ENCODE measurements at regions not wholly inside any gene's neighbourhood (a gene's known extent, or its start where the extent isn't known, plus 50 kb on each side); places are given as distances from the start of the nearest gene placed in this dataset.
"Not testable (repeated sequence)": the region's sequence is repeated elsewhere in the genome, so short reads cannot be mapped to it uniquely, and the experiment has no call there.

DNA sequence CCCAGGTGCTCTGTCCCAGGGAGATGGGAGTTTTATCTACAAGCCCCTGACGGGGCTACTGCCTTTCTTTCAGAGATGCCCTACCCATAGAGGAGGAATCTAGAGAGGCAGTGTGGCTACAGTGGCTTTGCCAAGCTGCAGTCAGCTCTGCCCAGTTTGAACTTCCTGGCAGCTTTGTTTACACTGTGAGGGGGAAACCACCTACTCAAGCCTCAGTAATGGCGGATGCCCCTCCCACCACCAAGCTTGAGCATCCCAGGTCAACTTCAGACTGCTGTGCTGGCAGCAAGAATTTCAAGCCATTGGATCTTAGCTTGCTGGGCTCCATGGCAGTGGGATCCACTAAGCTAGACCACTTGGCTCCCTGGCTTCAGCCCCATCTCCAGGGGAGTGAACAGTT, 53.1 kb upstream of the TMEM252 start:
- not testable (repeated sequence) for H3K27ac ChIP-seq; H3K9me2 ChIP-seq (ENCODE audit: insufficient read depth); H3K9me3 ChIP-seq (ENCODE audit: low read depth); H3K4me3 ChIP-seq; H3K9ac ChIP-seq; DNase-seq; H3K4me1 ChIP-seq (ENCODE audit: insufficient read depth); H3K79me2 ChIP-seq (ENCODE audit: insufficient read depth); H4K20me1 ChIP-seq (ENCODE audit: insufficient read depth); H3K27me3 ChIP-seq (replicated peaks; ENCODE audit: insufficient read depth); H3K36me3 ChIP-seq (ENCODE audit: low read depth); H2AFZ ChIP-seq; H3F3A ChIP-seq (ENCODE audit: insufficient read depth); H3K4me2 ChIP-seq (ENCODE audit: unreplicated experiment)
- in situ Hi-C loops (cut with MboI), result loop anchor here (10.0 kb wide), 1 partner anchor 401 kb away; no protein-coding TSS in a partner anchor
- 28 to 32% methylated on average over 2 of the region's 2 CpGs for WGBS, 2 experiments (ENCODE audit: low coverage in 1 of 2, low lambda C conversion rate in 2 of 2, missing lambda C conversion rate in 2 of 2)

DNA sequence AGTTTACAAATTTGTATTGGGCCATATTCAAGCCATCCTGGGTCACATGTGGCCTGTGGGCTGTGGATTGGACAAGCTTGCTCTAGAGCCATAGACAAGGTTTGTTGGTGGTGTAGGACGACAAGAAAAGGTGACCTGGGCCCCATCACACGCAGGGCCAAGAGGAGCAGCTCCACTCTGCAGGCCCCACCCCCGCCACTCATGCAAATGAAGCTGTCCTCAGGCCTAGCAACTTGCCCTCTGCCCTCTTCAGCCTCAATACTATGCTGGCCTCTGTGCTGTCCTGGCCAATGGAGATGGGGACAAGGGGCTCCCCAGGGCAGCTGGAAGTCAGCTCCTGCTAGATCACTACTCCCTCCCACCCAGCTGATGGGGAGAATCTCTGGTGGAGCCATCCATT, 55.2 kb upstream of the TMEM252 start:
- H4K20me1 ChIP-seq (ENCODE audit: insufficient read depth), result no peaks in the 10 kb centered on the region
- no peaks in the 10 kb centered on the region for H3F3A ChIP-seq (ENCODE audit: insufficient read depth)
- no peak for DNase-seq
- no peak overlapping the region for H3K4me2 ChIP-seq (ENCODE audit: unreplicated experiment)
- in situ Hi-C loops (cut with MboI), result loop anchor here (10.0 kb wide), 1 partner anchor 399 kb away; no protein-coding TSS in a partner anchor
- H3K27ac ChIP-seq, result no peak overlapping the region
- H3K79me2 ChIP-seq (ENCODE audit: insufficient read depth), result no peaks in the 10 kb centered on the region
- no peaks in the 10 kb centered on the region for H3K9me2 ChIP-seq (ENCODE audit: insufficient read depth)
- H3K9me3 ChIP-seq (ENCODE audit: low read depth), result no peaks in the 10 kb centered on the region
- no peaks in the 10 kb centered on the region for H3K36me3 ChIP-seq (ENCODE audit: low read depth)
- H2AFZ ChIP-seq, result no peak overlapping the region
- H3K4me1 ChIP-seq (ENCODE audit: insufficient read depth), result no peaks in the 10 kb centered on the region
- no peaks in the 10 kb centered on the region for H3K27me3 ChIP-seq (replicated peaks; ENCODE audit: insufficient read depth)
- H3K9ac ChIP-seq, result no peak overlapping the region
- TF ChIP-seq EZH2phosphoT487 (IDR thresholded peaks at IDR 0.05; ENCODE audit: insufficient read depth, low read depth) (no peak), EZH2 (IDR thresholded peaks at IDR 0.05; ENCODE audit: insufficient read depth, poor library complexity, severe bottlenecking) (no peak)
- WGBS, 2 experiments (ENCODE audit: low coverage in 1 of 2, low lambda C conversion rate in 2 of 2, missing lambda C conversion rate in 2 of 2), result 21 to 33% methylated on average over 3 of the region's 3 CpGs
- no peak overlapping the region for H3K4me3 ChIP-seq

GRCh38 chr9:68597362-68597997, 56.8 kb upstream of the TMEM252 start:
- H3K4me1 ChIP-seq (ENCODE audit: insufficient read depth), result no peaks in the 10 kb centered on the region
- H3K9me3 ChIP-seq (ENCODE audit: low read depth), result no peaks in the 10 kb centered on the region
- H3K27me3 ChIP-seq (replicated peaks; ENCODE audit: insufficient read depth), result no peaks in the 10 kb centered on the region
- no peak overlapping the region for H2AFZ ChIP-seq
- 29 to 33% methylated on average over 1 of the region's 1 CpG for WGBS, 2 experiments (ENCODE audit: low coverage in 1 of 2, low lambda C conversion rate in 2 of 2, missing lambda C conversion rate in 2 of 2)
- TF ChIP-seq EZH2phosphoT487 (IDR thresholded peaks at IDR 0.05; ENCODE audit: insufficient read depth, low read depth) (no peak), EZH2 (IDR thresholded peaks at IDR 0.05; ENCODE audit: insufficient read depth, poor library complexity, severe bottlenecking) (no peak)
- H4K20me1 ChIP-seq (ENCODE audit: insufficient read depth), result no peaks in the 10 kb centered on the region
- H3K9ac ChIP-seq, result no peak overlapping the region
- no peak for DNase-seq
- H3F3A ChIP-seq (ENCODE audit: insufficient read depth), result no peaks in the 10 kb centered on the region
- no peak overlapping the region for H3K27ac ChIP-seq
- no peaks in the 10 kb centered on the region for H3K9me2 ChIP-seq (ENCODE audit: insufficient read depth)
- no peak overlapping the region for H3K4me2 ChIP-seq (ENCODE audit: unreplicated experiment)
- H3K79me2 ChIP-seq (ENCODE audit: insufficient read depth), result no peaks in the 10 kb centered on the region
- H3K4me3 ChIP-seq, result no peak overlapping the region
- in situ Hi-C loops (cut with MboI), result loop anchor here (10.0 kb wide), 1 partner anchor 397 kb away; no protein-coding TSS in a partner anchor
- H3K36me3 ChIP-seq (ENCODE audit: low read depth), result no peaks in the 10 kb centered on the region

- H2AFZ ChIP-seq, result no peak overlapping the region
- in situ Hi-C loops (cut with MboI), result loop anchor here (10.0 kb wide), 1 partner anchor 395 kb away; no protein-coding TSS in a partner anchor
- no peaks in the 10 kb centered on the region for H3K9me3 ChIP-seq (ENCODE audit: low read depth)
- no peak for DNase-seq
- H3K4me1 ChIP-seq (ENCODE audit: insufficient read depth), result no peaks in the 10 kb centered on the region
- no peaks in the 10 kb centered on the region for H3K36me3 ChIP-seq (ENCODE audit: low read depth)
- H3K9ac ChIP-seq, result no peak overlapping the region
- H3K9me2 ChIP-seq (ENCODE audit: insufficient read depth), result no peaks in the 10 kb centered on the region
- no peaks in the 10 kb centered on the region for H4K20me1 ChIP-seq (ENCODE audit: insufficient read depth)
- no peaks in the 10 kb centered on the region for H3K27me3 ChIP-seq (replicated peaks; ENCODE audit: insufficient read depth)
- H3K4me2 ChIP-seq (ENCODE audit: unreplicated experiment), result no peak overlapping the region
- H3F3A ChIP-seq (ENCODE audit: insufficient read depth), result no peaks in the 10 kb centered on the region
- no peaks in the 10 kb centered on the region for H3K79me2 ChIP-seq (ENCODE audit: insufficient read depth)
- no peak overlapping the region for H3K4me3 ChIP-seq
- no peak for TF ChIP-seq EZH2phosphoT487 (IDR thresholded peaks at IDR 0.05; ENCODE audit: insufficient read depth, low read depth)
- no peak for TF ChIP-seq EZH2 (IDR thresholded peaks at IDR 0.05; ENCODE audit: insufficient read depth, poor library complexity, severe bottlenecking)
- no peak overlapping the region for H3K27ac ChIP-seq
- WGBS, 2 experiments (ENCODE audit: low coverage in 1 of 2, low lambda C conversion rate in 2 of 2, missing lambda C conversion rate in 2 of 2), result 31 to 37% methylated on average over 2 of the region's 2 CpGs
Observed at GRCh38 chr9:68599826-68600225, 59.1 kb upstream of the TMEM252 start.

- in situ Hi-C loops (cut with MboI), result no loop called here
Observed at GRCh38 chr9:68601081-68601480, 60.4 kb upstream of the TMEM252 start.

More at GRCh38 chr9:68601081-68601480, 60.4 kb upstream of the TMEM252 start:
- Histone ChIP-seq H3K4me3 (no peak overlapping the region), H3K4me1 (ENCODE audit: insufficient read depth) (no peaks in the 10 kb centered on the region), H3K27ac (no peak overlapping the region), H3K9me2 (ENCODE audit: insufficient read depth) (no peaks in the 10 kb centered on the region), H3K79me2 (ENCODE audit: insufficient read depth) (no peaks in the 10 kb centered on the region), H2AFZ (no peak overlapping the region), H3K36me3 (ENCODE audit: low read depth) (no peaks in the 10 kb centered on the region), H3K9ac (no peak overlapping the region), H3K4me2 (ENCODE audit: unreplicated experiment) (no peak overlapping the region), H3K9me3 (ENCODE audit: low read depth) (no peaks in the 10 kb centered on the region), H4K20me1 (ENCODE audit: insufficient read depth) (no peaks in the 10 kb centered on the region), H3F3A (ENCODE audit: insufficient read depth) (no peaks in the 10 kb centered on the region), H3K27me3 (replicated peaks; ENCODE audit: insufficient read depth) (no peaks in the 10 kb centered on the region)
- DNase-seq, result no peak
- 24 to 34% methylated on average over 2 of the region's 2 CpGs for WGBS, 2 experiments (ENCODE audit: low coverage in 1 of 2, low lambda C conversion rate in 2 of 2, missing lambda C conversion rate in 2 of 2)
- TF ChIP-seq EZH2 (IDR thresholded peaks at IDR 0.05; ENCODE audit: insufficient read depth, poor library complexity, severe bottlenecking) (no peak), EZH2phosphoT487 (IDR thresholded peaks at IDR 0.05; ENCODE audit: insufficient read depth, low read depth) (no peak)
